ENCODE measurements at regions not wholly inside any gene's neighbourhood (a gene's known extent, or its start where the extent isn't known, plus 50 kb on each side); places are given as distances from the start of the nearest gene placed in this dataset.
"Not testable (repeated sequence)": the region's sequence is repeated elsewhere in the genome, so short reads cannot be mapped to it uniquely, and the experiment has no call there.

- peak; percentile 82 for DNase-seq (ENCODE audit: low read depth)
These were observed 1348.0 kb downstream of the ADGRL3 start for GRCh38 chr4:62548108-62548524.

- DNase-seq (ENCODE audit: low read depth) = peak; percentile 81
These were observed 1344.3 kb downstream of the ADGRL3 start for GRCh38 chr4:62544428-62544827.

- no peak for DNase-seq (ENCODE audit: low read depth)
These were observed 1342.9 kb downstream of the ADGRL3 start for GRCh38 chr4:62543002-62543401.

- no peak for DNase-seq (ENCODE audit: low read depth)
These were observed 1333.4 kb downstream of the ADGRL3 start for GRCh38 chr4:62533573-62533972.

GRCh38 chr4:62531731-62532130 is 1331.6 kb downstream of the ADGRL3 start:
- peak; percentile 12 for DNase-seq (ENCODE audit: low read depth)

- no peak for DNase-seq (ENCODE audit: low read depth)
These were observed 1331.1 kb downstream of the ADGRL3 start for GRCh38 chr4:62531264-62531663.

GRCh38 chr4:62528874-62529273 is 1328.7 kb downstream of the ADGRL3 start:
- DNase-seq (ENCODE audit: low read depth) = peak; percentile 39

- DNase-seq (ENCODE audit: low read depth) = no peak
These were observed 1326.5 kb downstream of the ADGRL3 start for GRCh38 chr4:62526671-62527070.

- DNase-seq (ENCODE audit: low read depth) = no peak
These were observed 1323.1 kb downstream of the ADGRL3 start for GRCh38 chr4:62523256-62523655.

GRCh38 chr4:62522273-62522672 is 1322.1 kb downstream of the ADGRL3 start:
- DNase-seq (ENCODE audit: low read depth) = no peak

- peak; percentile 55 for DNase-seq (ENCODE audit: low read depth)
These were observed 1317.6 kb downstream of the ADGRL3 start for GRCh38 chr4:62517716-62518115.

- DNase-seq (ENCODE audit: low read depth) = no peak
These were observed 1313.2 kb downstream of the ADGRL3 start for GRCh38 chr4:62513306-62513705.

GRCh38 chr4:62512271-62512670 is 1312.1 kb downstream of the ADGRL3 start:
- no peak for DNase-seq (ENCODE audit: low read depth)

- DNase-seq (ENCODE audit: low read depth) = no peak
These were observed 1310.1 kb downstream of the ADGRL3 start for GRCh38 chr4:62510228-62510627.

GRCh38 chr4:62500296-62500695 is 1300.2 kb downstream of the ADGRL3 start:
- DNase-seq (ENCODE audit: low read depth) = no peak

GRCh38 chr4:62495032-62495431 is 1294.9 kb downstream of the ADGRL3 start:
- DNase-seq (ENCODE audit: low read depth) = peak; percentile 68

GRCh38 chr4:62491756-62492155 is 1291.6 kb downstream of the ADGRL3 start:
- not testable (repeated sequence) for DNase-seq (ENCODE audit: low read depth)

GRCh38 chr4:62490635-62491034 is 1290.5 kb downstream of the ADGRL3 start:
- no peak for DNase-seq (ENCODE audit: low read depth)

GRCh38 chr4:62487016-62487415 is 1286.9 kb downstream of the ADGRL3 start:
- DNase-seq (ENCODE audit: low read depth) = peak; percentile 37

- no peak for DNase-seq (ENCODE audit: low read depth)
These were observed 1284.2 kb downstream of the ADGRL3 start for GRCh38 chr4:62484357-62484756.

- no peak for DNase-seq (ENCODE audit: low read depth)
These were observed 1282.2 kb downstream of the ADGRL3 start for GRCh38 chr4:62482355-62482754.

GRCh38 chr4:62475596-62475995 is 1275.5 kb downstream of the ADGRL3 start:
- no peak for DNase-seq (ENCODE audit: low read depth)

GRCh38 chr4:62474802-62475201 is 1274.7 kb downstream of the ADGRL3 start:
- DNase-seq (ENCODE audit: low read depth) = peak; percentile 68

- no peak for DNase-seq (ENCODE audit: low read depth)
These were observed 1270.9 kb downstream of the ADGRL3 start for GRCh38 chr4:62471021-62471420.
